Gastroesophageal sphincter (tissue), 4 donors: ENCODE measurements at regions not wholly inside any gene's neighbourhood (a gene's known extent, or its start where the extent isn't known, plus 50 kb on each side); places are given as distances from the start of the nearest gene placed in this dataset.

Source experiments
- ATAC-seq: fragments of 150-250 bp; one replicate; pipeline ENCODE4 v1.9.1; 2016; ENCODE audit warnings: mild to moderate bottlenecking, moderate library complexity
- H3K27ac ChIP-seq, 4 donors: fragments of 200-600 bp; sonication (generic) in 3 of 4; 1 replicate in 3 of 4; 2 replicates in 1 of 4; pipeline ENCODE4 v1.5.1; 2016 to 2019
- H3K27me3 ChIP-seq: fragments of 200-600 bp; sonication (generic); one replicate; pipeline ENCODE4 v1.5.1; 2019
- H3K36me3 ChIP-seq, 2 donors: fragments of 200-600 bp; sonication (generic); one replicate each; pipeline ENCODE4 v1.5.1; 2019; ENCODE audit warnings: control low read depth in 1 of 2
- H3K4me1 ChIP-seq, 3 donors: fragments of 200-600 bp; sonication (generic); 1 replicate in 2 of 3; 2 replicates in 1 of 3; pipeline ENCODE4 v1.5.1; 2016 to 2019; ENCODE audit warnings: control low read depth in 2 of 3
- H3K4me3 ChIP-seq, 2 donors: fragments of 200-600 bp; sonication (generic); one replicate each; pipeline ENCODE4 v1.5.1; 2019; ENCODE audit warnings: mild to moderate bottlenecking in 1 of 2, moderate library complexity in 1 of 2
- H3K9me3 ChIP-seq, 3 donors: fragments of 200-600 bp; sonication (generic); one replicate each; pipeline ENCODE4 v1.5.1; 2017 to 2019; ENCODE audit warnings: control low read depth in 2 of 3
- EP300 ChIP-seq: sonication (generic); formaldehyde crosslinking; IDR thresholded peaks from one replicate; pipeline ENCODE4 v1.6.1; 2017; ENCODE audit warnings: antibody characterized with exemption, mild to moderate bottlenecking
- POLR2A ChIP-seq, 2 donors: fragments of 450-650 bp; IDR thresholded peaks; one replicate each; pipeline ENCODE4 v1.6.1; 2017; ENCODE audit warnings: antibody characterized with exemption in 2 of 2, mild to moderate bottlenecking in 2 of 2, moderate library complexity in 1 of 2
- POLR2AphosphoS5 ChIP-seq: sonication (generic); formaldehyde crosslinking; IDR thresholded peaks from one replicate; pipeline ENCODE4 v1.6.1; 2017; ENCODE audit warnings: antibody characterized with exemption
- WGBS, 2 donors: methylation state at CpG; one replicate each; pipeline ENCODE4 v1.1.5; 2018; ENCODE audit warnings: low coverage in 1 of 2; 5-methylcytosine and 5-hydroxymethylcytosine counted together
- TF ChIP-seq, protein P1 (sequence below), 4 experiments: fragments of 200-600 bp in 2 of 4; fragments of 450-650 bp in 2 of 4; sonication (generic) in 1 of 4; IDR thresholded peaks; one replicate each; pipeline ENCODE4 v1.5.1; 2017 to 2019; ENCODE audit warnings: antibody characterized with exemption in 4 of 4, mild to moderate bottlenecking in 2 of 4, moderate library complexity in 2 of 4

DNA sequence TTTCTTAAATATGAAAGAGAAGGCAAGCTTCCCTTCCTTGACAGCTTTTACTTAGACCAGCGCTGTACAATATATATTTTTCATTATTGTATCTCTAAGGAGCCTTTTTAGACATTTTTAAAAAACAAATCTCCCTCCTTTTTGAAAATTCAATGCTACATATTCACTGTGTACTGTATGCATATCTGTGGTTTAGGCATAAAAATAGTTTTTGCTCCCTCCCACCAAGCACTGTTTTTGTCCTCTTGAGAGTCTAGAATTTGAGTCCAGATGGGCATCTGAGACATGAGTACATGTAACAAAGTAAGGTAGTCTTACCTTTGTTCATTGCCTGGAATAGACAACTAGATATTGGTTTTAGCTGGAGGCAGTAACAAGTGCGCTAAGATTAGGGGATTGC is 488.5 kb upstream of the RUNX1 start:
- 78 to 91% methylated on average over 1 to 2 of the region's 2 CpGs for WGBS, 2 donors
- Histone ChIP-seq H3K4me3 (no peak overlapping the region), H3K27ac (no peak overlapping the region), H3K36me3 (no peaks in the 10 kb centered on the region), H3K27me3 (no peaks in the 10 kb centered on the region), H3K9me3 (no peaks in the 10 kb centered on the region), H3K4me1 (no peaks in the 10 kb centered on the region)
- TF ChIP-seq POLR2AphosphoS5 (no peak), EP300 (no peak), POLR2A (IDR thresholded peaks at IDR 0.05) (no peak)
- TF ChIP-seq, protein P1, sequence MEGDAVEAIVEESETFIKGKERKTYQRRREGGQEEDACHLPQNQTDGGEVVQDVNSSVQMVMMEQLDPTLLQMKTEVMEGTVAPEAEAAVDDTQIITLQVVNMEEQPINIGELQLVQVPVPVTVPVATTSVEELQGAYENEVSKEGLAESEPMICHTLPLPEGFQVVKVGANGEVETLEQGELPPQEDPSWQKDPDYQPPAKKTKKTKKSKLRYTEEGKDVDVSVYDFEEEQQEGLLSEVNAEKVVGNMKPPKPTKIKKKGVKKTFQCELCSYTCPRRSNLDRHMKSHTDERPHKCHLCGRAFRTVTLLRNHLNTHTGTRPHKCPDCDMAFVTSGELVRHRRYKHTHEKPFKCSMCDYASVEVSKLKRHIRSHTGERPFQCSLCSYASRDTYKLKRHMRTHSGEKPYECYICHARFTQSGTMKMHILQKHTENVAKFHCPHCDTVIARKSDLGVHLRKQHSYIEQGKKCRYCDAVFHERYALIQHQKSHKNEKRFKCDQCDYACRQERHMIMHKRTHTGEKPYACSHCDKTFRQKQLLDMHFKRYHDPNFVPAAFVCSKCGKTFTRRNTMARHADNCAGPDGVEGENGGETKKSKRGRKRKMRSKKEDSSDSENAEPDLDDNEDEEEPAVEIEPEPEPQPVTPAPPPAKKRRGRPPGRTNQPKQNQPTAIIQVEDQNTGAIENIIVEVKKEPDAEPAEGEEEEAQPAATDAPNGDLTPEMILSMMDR (IDR thresholded peaks at IDR 0.05), result no peak
- no peak for ATAC-seq

GRCh38 chr21:35533893-35534292 is 484.8 kb upstream of the RUNX1 start:
- no peaks in the 10 kb centered on the region for H3K9me3 ChIP-seq
- no peak for TF ChIP-seq EP300
- no peak overlapping the region for H3K27ac ChIP-seq
- H3K4me3 ChIP-seq, result no peak overlapping the region
- ATAC-seq, result no peak
- no peaks in the 10 kb centered on the region for H3K27me3 ChIP-seq
- H3K4me1 ChIP-seq, result peaks cover 0 to 9% (median 0%) of the 10 kb centered on the region in 3 donors
- H3K36me3 ChIP-seq, result no peaks in the 10 kb centered on the region
- WGBS, 2 donors, result 90 to 92% methylated on average over 2 of the region's 2 CpGs

- 66 to 100% methylated on average over 5 to 6 of the region's 6 CpGs for whole genome bisulfite sequencing, 2 donors
- Histone ChIP-seq H3K27ac (no peak overlapping the region), H3K9me3 (no peaks in the 10 kb centered on the region), H3K36me3 (no peaks in the 10 kb centered on the region), H3K4me1 (peaks cover 0 to 20% (median 3%) of the 10 kb centered on the region in 3 donors), H3K27me3 (no peaks in the 10 kb centered on the region), H3K4me3 (no peak overlapping the region)
- ATAC-seq, result no peak
- TF ChIP-seq EP300 (no peak), POLR2AphosphoS5 (no peak), POLR2A (IDR thresholded peaks at IDR 0.05) (no peak)
- TF ChIP-seq, protein P1 (IDR thresholded peaks at IDR 0.05), result no peak
Measured at GRCh38 chr21:35530766-35531165, 481.7 kb upstream of the RUNX1 start.

- Histone ChIP-seq H3K9me3 (no peaks in the 10 kb centered on the region), H3K4me3 (peak overlapping the region; percentile 35 to 44), H3K27ac (peak overlapping the region in 2 of 4 donors; percentile 31 to 57), H3K36me3 (no peaks in the 10 kb centered on the region), H3K27me3 (no peaks in the 10 kb centered on the region), H3K4me1 (peaks cover 0 to 20% (median 3%) of the 10 kb centered on the region in 3 donors)
- TF ChIP-seq, protein P1 (IDR thresholded peaks at IDR 0.05), result no peak
- no peak for TF ChIP-seq EP300
- no peak for TF ChIP-seq POLR2A (IDR thresholded peaks at IDR 0.05)
- no peak for TF ChIP-seq POLR2AphosphoS5
- ATAC-seq, result no peak
- WGBS, 2 donors, result 9 to 18% methylated on average over 7 of the region's 7 CpGs
Measured at GRCh38 chr21:35529171-35529863, 480.2 kb upstream of the RUNX1 start.

DNA sequence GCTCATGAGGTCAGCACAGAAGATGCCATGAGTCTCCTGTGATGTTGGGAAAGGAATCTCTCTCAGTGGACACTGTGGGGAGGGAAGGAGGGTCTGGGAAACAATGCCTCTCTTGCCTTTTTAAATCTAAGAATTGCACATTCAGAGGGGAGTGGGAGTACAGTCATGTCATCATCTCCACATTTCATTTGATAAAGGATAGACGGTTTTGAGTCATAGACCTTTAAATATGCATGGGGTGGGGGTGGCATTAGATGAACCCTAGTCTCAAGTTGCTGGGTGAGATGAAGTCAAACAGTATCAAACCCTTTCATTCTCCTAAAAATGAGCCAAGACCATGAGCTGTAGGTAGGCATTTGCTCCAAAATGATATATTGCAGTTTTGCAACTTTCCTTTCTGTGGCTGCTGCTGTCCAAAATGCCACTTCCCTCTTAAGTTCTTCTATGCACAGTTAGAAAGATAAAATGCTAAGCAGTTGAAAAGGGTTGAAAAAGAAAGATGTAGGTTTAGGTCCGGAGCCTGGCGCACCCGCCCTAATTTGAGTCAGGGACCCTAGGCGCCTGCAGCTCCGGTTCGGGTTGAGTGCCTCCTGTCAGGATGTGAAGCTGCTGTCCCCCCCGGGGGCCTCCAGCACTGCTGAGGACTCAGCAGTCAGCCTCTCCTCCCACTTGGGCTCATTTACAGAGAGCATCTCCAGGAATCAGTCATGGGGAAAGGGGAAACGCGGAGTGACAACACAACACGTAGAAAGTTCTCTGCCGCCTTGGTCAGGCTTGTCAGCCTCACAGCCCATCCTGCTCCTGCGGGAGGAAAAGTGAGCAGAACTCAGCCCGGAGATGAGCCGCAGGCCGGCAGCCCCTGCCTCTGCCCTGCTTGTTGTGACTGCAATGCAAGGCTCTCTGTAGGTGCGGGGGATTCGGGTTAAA is 479.3 kb upstream of the RUNX1 start:
- peak overlapping the region in 3 of 4 donors; percentile 31 to 57 (median 36) for H3K27ac ChIP-seq

More for the DNA sequence above, 479.3 kb upstream of the RUNX1 start:
- WGBS, 2 donors, result 54 to 63% methylated on average over 6 to 7 of the region's 18 CpGs
- Histone ChIP-seq H3K36me3 (no peaks in the 10 kb centered on the region), H3K4me3 (peak overlapping the region; percentile 35 to 44), H3K9me3 (no peaks in the 10 kb centered on the region), H3K27me3 (no peaks in the 10 kb centered on the region), H3K4me1 (peaks cover 0 to 20% (median 3%) of the 10 kb centered on the region in 3 donors)
- TF ChIP-seq, protein P1 (IDR thresholded peaks at IDR 0.05), result no peak
- TF ChIP-seq POLR2AphosphoS5 (no peak), EP300 (no peak), POLR2A (IDR thresholded peaks at IDR 0.05) (no peak)
- ATAC-seq, result peak; percentile 41
